ENCODE measurements at regions not wholly inside any gene's neighbourhood (a gene's known extent, or its start where the extent isn't known, plus 50 kb on each side); places are given as distances from the start of the nearest gene placed in this dataset.

GRCh38 chr17:73802871-73803270, 158.6 kb upstream of the SDK2 start:
- Histone ChIP-seq H3K4me1 (no peaks in the 10 kb centered on the region), H3K36me3 (no peaks in the 10 kb centered on the region), H3K27ac (no peak overlapping the region), H3K4me3 (no peak overlapping the region), H3K9me3 (peaks cover 8% of the 10 kb centered on the region), H3K27me3 (ENCODE audit: low read depth) (peaks cover 6% of the 10 kb centered on the region)
- intact Hi-C loops (cut with DNase I), result no loop called here
- ATAC-seq (no peak), DNase-seq (no peak)
- no peak for TF ChIP-seq CTCF (IDR thresholded peaks at IDR 0.05)

GRCh38 chr17:73803964-73804435, 159.8 kb upstream of the SDK2 start:
- H3K4me3 ChIP-seq, result no peak overlapping the region

GRCh38 chr17:73806768-73807167, 162.5 kb upstream of the SDK2 start:
- peaks cover 8% of the 10 kb centered on the region for H3K9me3 ChIP-seq
- no peaks in the 10 kb centered on the region for H3K36me3 ChIP-seq
- DNase-seq (no peak), ATAC-seq (no peak)
- H3K4me3 ChIP-seq, result no peak overlapping the region
- no peaks in the 10 kb centered on the region for H3K4me1 ChIP-seq
- no peak overlapping the region for H3K27ac ChIP-seq
- no peak for TF ChIP-seq CTCF (IDR thresholded peaks at IDR 0.05)
- intact Hi-C loops (cut with DNase I), result no loop called here
- peaks cover 4% of the 10 kb centered on the region for H3K27me3 ChIP-seq (ENCODE audit: low read depth)

More at GRCh38 chr17:73803964-73804435, 159.8 kb upstream of the SDK2 start:
- Histone ChIP-seq H3K27ac (no peak overlapping the region), H3K4me1 (no peaks in the 10 kb centered on the region), H3K27me3 (ENCODE audit: low read depth) (peaks cover 6% of the 10 kb centered on the region), H3K36me3 (no peaks in the 10 kb centered on the region), H3K9me3 (peaks cover 8% of the 10 kb centered on the region)
- no peak for ATAC-seq
- intact Hi-C loops (cut with DNase I), result no loop called here
- DNase-seq, result no peak
- TF ChIP-seq CTCF (IDR thresholded peaks at IDR 0.05), result no peak

GRCh38 chr17:73813201-73813600, 169.0 kb upstream of the SDK2 start:
- Histone ChIP-seq H3K4me1 (no peaks in the 10 kb centered on the region), H3K27ac (no peak overlapping the region), H3K36me3 (no peaks in the 10 kb centered on the region), H3K27me3 (ENCODE audit: low read depth) (no peaks in the 10 kb centered on the region), H3K4me3 (no peak overlapping the region), H3K9me3 (no peaks in the 10 kb centered on the region)
- intact Hi-C loops (cut with DNase I), result no loop called here
- DNase-seq (no peak), ATAC-seq (no peak)
- no peak for TF ChIP-seq CTCF (IDR thresholded peaks at IDR 0.05)

GRCh38 chr17:73814075-73814474, 169.8 kb upstream of the SDK2 start:
- Histone ChIP-seq H3K27ac (no peak overlapping the region), H3K36me3 (no peaks in the 10 kb centered on the region), H3K4me3 (no peak overlapping the region), H3K4me1 (no peaks in the 10 kb centered on the region), H3K9me3 (no peaks in the 10 kb centered on the region), H3K27me3 (ENCODE audit: low read depth) (no peaks in the 10 kb centered on the region)
- no peak for DNase-seq
- no peak for ATAC-seq
- TF ChIP-seq CTCF (IDR thresholded peaks at IDR 0.05), result no peak
- intact Hi-C loops (cut with DNase I), result no loop called here

GRCh38 chr17:73815474-73815873, 171.2 kb upstream of the SDK2 start:
- intact Hi-C loops (cut with DNase I), result no loop called here

More at GRCh38 chr17:73815474-73815873, 171.2 kb upstream of the SDK2 start:
- DNase-seq, result no peak
- H3K27ac ChIP-seq, result no peak overlapping the region
- H3K4me3 ChIP-seq, result no peak overlapping the region
- no peak for ATAC-seq
- H3K9me3 ChIP-seq, result no peaks in the 10 kb centered on the region
- no peaks in the 10 kb centered on the region for H3K36me3 ChIP-seq
- TF ChIP-seq CTCF (IDR thresholded peaks at IDR 0.05), result no peak
- no peaks in the 10 kb centered on the region for H3K4me1 ChIP-seq
- H3K27me3 ChIP-seq (ENCODE audit: low read depth), result no peaks in the 10 kb centered on the region
